SIG-M5 treated with dmso at 0.1 percent for 504 hours (cell line): ENCODE measurements at regions not wholly inside any gene's neighbourhood (a gene's known extent, or its start where the extent isn't known, plus 50 kb on each side); places are given as distances from the start of the nearest gene placed in this dataset.

Source experiments
- DNase-seq: peaks from one replicate; lab custom pipeline; 2025; ENCODE audit not compliant: unreplicated experiment; lab: John Stamatoyannopoulos, UW

- DNase-seq: no peak
Observed at GRCh38 chr21:43348801-43349261, 78.1 kb downstream of the SIK1 start.

- DNase-seq: no peak
Observed at GRCh38 chr21:43348170-43348766, 78.7 kb downstream of the SIK1 start.

- DNase-seq: no peak
Observed at GRCh38 chr21:43347461-43348169, 79.3 kb downstream of the SIK1 start.

DNA sequence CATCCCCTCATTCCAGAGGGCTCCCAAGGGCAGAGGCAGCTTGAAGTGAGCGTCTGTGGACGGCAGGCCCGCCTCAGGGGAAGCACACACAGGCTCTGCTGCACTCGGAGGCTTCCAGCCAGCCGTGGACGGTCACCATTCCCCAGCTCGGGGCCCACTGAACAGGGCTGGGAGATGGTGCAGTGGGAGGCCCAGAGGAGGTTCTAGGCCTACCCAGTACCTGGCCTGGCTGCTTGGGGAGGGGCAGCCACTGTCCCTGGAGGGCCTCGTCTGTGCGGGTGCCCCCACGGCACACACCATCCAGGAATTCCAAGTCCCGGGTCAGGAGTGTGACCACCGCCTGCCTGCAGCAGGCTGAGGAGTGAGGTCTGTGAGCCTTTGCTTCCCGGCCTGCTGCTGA, 80.4 kb downstream of the SIK1 start:
- DNase-seq: no peak

DNA sequence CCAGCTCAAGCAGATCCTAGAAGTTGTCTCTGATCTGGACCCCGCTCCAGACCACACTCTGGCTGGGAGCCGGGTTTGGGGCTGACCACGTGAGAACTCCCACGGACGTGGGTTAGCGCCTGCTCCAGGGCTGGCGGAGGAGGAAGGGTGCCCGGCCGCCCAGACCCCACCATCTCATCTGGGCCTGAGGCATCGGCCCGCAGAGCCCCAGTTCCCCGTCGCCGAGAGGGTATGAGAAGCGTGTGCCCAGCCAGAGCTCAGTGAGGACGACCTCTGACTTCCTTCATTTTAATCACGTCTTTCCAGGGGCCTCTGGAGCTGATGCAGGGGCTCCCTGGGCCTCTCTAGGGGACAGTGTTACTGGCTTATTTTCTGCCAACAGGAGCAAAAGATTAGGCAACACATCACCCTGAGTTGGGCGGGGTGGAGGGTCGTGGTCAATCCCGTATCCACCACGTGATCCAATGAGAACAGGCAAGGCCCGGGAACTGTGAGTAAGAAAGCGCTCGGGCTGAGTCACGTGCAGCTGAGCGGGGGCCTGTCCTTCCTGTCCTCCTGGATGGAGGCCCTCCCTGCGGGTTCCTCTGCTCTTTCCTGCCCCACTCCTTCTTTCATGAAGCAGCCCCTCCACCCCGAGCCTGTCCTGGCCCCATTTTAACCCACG, 81.1 kb downstream of the SIK1 start:
- peak; percentile 97 for DNase-seq

DNA sequence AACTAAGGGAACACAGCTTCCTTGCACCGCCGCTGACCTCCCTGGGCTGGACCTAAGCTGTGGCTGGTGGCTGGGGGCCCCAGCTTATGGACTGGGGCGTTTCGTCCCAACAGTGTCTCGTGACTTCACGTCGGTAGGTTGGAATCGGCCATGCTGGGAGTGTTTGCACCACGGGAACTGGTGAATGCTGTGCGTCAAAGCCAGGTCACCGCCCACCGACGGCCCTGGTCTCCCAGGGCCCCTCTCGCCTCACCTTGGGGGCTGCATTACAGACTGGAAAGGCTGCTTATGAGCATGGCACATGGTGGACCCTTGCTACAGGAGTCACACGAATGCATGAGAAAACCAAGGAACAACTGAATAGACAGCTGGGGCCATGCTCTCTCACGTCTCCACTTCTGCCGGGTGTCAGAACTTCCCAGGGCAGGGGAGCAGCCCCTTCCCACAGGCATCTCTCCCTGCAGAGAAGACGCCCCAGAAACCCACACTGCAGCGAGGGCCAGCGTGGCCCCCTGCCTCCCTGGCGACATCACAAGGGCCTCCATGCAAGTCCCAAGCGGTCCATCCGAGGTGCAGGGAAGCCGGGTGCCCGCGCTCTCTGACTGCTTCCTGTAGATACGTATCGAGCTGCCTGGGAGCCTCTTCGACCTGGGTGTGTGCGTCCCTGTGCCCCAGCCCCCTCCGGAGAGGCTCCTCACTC, 81.7 kb downstream of the SIK1 start:
- DNase-seq: no peak

DNA sequence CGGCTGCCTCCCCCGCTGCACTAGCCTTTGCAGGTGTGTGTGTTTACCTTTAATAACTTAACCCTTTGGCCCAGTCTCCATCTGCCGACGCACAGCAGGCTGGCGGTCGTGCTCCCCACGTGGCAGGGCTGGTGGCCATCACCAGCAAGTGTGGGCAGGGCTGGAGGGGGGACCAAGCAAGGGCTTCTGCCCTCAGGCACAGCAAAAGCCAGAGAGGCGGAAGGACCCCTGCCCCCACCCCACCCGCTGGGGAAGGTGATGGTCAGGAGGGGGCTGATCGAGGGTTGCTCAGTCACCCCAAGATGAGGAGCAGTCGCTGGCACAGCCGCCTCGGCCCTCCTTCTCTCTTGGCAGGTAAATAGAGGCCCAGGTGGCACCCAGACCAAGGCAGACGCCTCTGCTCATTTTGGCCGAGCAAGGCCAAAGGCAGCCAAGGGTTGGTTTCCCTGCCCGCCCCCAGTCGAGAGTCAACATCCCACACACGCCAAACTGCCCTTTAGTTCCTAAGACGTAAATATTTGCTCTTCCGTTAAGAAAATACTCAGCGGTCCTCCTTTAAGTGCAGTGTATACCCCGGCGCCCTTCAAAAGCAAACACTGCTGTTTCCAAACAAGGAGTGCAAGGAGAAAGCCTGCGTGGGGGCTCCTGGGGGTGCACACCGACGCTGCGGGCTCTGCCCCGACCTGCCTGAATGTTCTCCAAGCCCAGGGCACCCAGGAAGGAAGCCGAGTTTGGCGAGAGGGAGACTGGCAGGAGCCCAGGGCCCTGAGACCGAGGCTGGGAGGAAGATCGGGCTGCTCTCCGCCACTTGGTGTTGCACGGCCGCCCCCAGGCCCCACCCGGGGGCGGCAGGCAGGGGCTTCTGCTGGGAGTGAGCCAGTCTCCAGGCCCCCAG, 82.7 kb downstream of the SIK1 start:
- peak; percentile 61 for DNase-seq

DNA sequence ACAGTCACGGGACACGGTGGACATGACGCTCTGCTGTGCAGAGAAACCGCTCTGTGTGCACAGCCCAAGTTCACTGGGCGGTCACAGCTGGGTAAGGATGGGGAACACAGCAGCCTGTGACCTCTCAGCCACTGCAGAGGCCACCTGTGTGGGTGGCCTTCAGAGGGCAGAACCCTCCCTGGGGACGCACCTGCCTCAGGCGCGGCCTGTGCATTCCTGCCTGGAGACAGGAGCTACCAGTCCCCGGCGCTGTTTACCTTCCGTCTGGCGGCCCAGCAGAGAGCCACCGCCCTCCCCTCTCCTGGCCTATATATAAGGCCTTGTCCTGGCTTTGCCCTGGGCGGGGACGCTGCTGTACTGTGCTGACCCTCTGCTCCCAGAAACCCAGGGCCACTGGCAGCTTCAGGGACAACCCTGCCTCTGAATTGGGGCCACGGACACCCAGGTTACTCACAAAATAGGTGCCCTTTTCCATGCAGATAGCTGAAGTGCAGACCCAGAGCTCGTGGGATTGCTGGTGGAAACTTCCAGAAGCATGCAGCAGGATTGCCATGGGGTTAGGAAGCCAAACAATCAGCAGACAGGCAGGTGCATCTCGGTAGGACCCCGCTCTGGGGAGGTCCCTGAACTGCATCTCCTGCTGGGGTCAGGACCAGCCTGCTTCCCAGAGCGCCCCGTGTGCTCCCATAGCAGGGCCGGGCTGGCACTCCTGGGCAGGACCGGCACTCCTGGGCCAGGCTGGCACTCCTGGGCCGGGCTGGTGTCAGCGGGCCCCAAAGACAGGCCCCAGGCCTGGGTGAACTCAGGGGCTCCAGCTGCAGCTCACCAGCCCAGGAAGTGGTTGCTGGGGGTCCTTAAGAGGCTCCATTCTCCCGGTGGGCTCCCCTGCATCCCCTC, 83.6 kb downstream of the SIK1 start:
- DNase-seq: peak; percentile 77

GRCh38 chr21:43342301-43342881, 84.5 kb downstream of the SIK1 start:
- no peak for DNase-seq

- DNase-seq: no peak
Observed at GRCh38 chr21:43341378-43342161, 85.4 kb downstream of the SIK1 start.

DNA sequence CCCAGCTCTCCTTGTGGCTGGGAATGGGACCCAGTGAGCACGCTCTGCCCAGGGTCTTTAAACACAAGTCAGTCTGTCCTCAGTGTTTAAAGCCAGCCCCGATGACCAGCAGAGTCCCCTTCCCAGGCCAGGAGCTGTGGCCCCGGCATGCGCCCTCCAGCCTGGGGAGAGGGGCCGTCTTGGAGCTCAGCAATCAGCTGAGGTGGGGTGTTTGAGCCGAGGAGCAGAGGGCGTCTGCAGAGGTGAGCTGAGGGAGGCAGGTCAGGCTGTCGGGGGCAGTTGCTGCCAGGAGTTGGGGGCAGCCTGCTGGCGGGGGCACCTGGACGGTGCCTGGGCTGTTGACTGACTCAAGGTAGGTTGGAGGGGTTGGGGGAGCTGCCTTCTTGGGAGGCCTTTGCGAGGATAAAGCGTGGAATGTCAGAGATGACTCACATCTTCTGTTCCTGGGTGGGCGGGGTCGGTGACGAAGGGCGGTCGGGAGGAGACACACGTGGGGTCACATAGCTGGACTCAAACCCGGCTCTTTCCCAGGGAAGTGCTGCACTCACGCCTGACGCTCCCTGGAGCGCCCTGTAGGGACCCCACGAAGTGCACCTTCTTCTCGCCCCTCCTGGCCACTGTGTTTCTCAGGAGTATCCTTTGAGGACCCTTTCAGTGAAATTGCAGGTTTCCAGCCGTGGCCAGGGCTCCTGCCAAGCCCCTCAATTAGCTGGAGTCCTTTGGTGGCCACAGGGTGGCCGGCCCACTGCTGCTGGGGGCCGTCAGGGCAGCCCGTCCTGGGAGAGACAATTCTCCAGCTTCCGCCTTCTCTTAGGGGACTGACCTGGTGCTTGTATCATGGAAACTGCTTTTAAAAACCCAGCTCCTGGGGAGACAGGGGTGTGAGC, 86.2 kb downstream of the SIK1 start:
- DNase-seq: peak; percentile 17

GRCh38 chr21:43339668-43340067, 87.3 kb downstream of the SIK1 start:
- no peak for DNase-seq

GRCh38 chr21:43338951-43339350, 88.0 kb downstream of the SIK1 start:
- DNase-seq: no peak

DNA sequence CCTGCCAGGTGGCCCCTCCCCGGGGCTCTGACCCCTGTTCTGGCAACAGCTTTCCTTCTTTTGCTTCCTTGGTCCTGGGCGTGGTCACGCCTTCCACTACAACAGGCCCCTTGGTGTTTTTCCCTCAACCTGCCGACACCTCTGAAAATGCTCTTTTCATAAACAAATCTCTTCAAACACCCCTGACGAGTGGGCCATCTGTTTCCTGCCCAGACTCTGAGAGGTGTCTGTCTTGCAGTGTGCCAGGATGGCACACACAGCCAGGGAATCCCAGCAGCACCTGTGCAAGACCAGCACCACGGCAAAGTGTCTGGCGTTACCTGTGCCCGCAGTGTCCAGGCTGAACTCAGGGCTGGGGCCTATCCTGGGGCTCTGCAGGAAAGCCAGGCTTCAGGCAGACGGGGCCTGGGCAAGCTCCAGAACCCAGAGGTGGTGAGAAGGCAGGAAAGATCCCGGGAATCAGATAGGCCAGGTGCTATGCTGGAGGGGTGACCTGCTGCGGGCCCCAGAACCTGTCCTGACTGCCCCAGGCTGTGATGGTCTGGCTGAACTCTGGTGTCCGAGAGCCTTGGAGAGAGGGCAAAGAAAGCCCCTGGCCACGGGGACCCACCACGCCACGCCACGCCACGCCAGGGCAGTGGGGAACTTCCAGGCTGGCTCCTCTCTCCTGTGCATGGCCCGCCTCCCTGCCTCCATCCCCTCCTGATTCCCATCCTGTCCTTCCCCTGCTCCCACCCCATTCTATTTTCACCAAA, 88.9 kb downstream of the SIK1 start:
- DNase-seq: no peak

- DNase-seq: no peak
Observed at GRCh38 chr21:43335119-43335518, 91.8 kb downstream of the SIK1 start.

DNA sequence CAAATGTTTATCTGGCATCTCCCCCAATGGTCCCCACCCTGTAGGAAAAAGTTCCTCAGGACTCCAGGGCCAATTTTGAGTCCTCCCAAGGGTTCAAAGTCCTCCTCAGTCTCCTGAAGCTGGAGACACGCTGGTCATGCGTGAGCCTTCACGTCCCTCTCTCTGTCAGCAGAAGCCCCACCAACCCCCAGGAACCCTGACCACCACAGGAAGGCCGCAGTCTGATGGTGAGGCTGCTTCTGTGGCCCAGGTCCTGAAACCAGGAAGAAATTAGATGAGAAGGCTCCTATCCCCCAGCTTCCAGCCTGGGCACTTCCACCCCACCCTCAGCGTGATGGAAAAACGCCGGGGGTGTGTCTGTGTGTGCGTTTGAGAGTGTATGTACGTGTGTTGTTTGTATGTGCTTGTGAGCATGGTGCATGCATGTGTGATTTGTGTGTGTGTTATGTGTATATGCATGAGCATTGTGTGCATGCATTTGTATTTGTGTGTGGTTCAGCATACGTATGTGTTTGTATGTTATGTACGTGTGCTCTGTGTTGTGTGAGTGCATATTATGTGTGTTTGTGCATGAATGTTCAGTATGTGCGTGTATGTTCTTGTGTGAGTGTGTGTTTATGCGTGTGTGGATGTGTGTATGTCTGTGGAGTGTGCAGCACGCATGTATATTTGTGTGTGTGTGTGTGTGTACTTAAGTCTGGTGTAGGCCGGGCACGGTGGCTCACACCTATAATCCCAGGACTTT, 92.5 kb downstream of the SIK1 start:
- DNase-seq: no peak
